ENCODE measurements at regions not wholly inside any gene's neighbourhood (a gene's known extent, or its start where the extent isn't known, plus 50 kb on each side); places are given as distances from the start of the nearest gene placed in this dataset.

GRCh38 chrX:124493984-124494383 lies 147.6 kb downstream of the SH2D1A start:
- peaks cover 18% of the 10 kb centered on the region for H3K36me3 Mint-ChIP-seq (ENCODE audit: low read depth)
- H3K36me3 ChIP-seq (ENCODE audit: insufficient read depth, low read length): no peaks in the 10 kb centered on the region
- H3K9me3 Mint-ChIP-seq: no peaks in the 10 kb centered on the region
- ChIA-PET POLR2A (no interaction called here), CTCF (no interaction called here)
- no peaks in the 10 kb centered on the region for H3K4me1 ChIP-seq (ENCODE audit: insufficient read depth, low read length)
- H3K4me1 Mint-ChIP-seq (ENCODE audit: low read depth): no peaks in the 10 kb centered on the region
- H3K27ac Mint-ChIP-seq: no peak overlapping the region
- no peaks in the 10 kb centered on the region for H3K27me3 ChIP-seq (ENCODE audit: control insufficient read depth in 1 of 2, insufficient read depth in 2 of 2, low read length in 2 of 2)
- H3K27me3 Mint-ChIP-seq: no peaks in the 10 kb centered on the region
- H3K27ac ChIP-seq (ENCODE audit: low read depth in 1 of 2, low read length in 2 of 2): no peak overlapping the region
- H3K9me3 ChIP-seq (ENCODE audit: control insufficient read depth in 1 of 2, insufficient read depth in 1 of 2, low read length in 2 of 2): no peaks in the 10 kb centered on the region
- no peak overlapping the region for H3K4me3 Mint-ChIP-seq
- no peak for ATAC-seq (ENCODE audit: poor library complexity)
- intact Hi-C loops (cut with DNase I, micrococcal nuclease): no loop called here
- TF ChIP-seq, protein P1, sequence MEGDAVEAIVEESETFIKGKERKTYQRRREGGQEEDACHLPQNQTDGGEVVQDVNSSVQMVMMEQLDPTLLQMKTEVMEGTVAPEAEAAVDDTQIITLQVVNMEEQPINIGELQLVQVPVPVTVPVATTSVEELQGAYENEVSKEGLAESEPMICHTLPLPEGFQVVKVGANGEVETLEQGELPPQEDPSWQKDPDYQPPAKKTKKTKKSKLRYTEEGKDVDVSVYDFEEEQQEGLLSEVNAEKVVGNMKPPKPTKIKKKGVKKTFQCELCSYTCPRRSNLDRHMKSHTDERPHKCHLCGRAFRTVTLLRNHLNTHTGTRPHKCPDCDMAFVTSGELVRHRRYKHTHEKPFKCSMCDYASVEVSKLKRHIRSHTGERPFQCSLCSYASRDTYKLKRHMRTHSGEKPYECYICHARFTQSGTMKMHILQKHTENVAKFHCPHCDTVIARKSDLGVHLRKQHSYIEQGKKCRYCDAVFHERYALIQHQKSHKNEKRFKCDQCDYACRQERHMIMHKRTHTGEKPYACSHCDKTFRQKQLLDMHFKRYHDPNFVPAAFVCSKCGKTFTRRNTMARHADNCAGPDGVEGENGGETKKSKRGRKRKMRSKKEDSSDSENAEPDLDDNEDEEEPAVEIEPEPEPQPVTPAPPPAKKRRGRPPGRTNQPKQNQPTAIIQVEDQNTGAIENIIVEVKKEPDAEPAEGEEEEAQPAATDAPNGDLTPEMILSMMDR (IDR thresholded peaks at IDR 0.05): no peak
- DNase-seq: no peak
- no peak overlapping the region for H3K4me3 ChIP-seq (ENCODE audit: low read length)

DNA sequence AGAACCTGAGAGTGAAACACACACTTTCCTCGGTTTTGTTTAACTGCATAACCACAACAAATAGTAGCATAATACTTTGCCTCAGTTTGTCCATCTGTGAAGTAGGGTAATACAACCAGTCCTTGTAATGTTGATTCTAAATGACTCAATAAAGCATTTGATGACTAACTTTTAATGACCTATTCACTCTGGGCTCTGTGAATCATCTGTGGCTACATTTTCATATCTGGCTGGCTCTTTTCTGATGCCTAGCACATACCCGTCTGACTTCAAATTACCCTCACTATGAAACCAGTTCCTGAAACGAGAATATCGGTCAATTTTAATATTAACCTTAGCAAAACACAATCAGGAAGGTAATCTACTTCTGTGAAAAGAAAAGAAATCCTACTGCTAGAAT lies 151.0 kb downstream of the SH2D1A start:
- H3K4me3 Mint-ChIP-seq: no peak overlapping the region
- no peaks in the 10 kb centered on the region for H3K36me3 ChIP-seq (ENCODE audit: insufficient read depth, low read length)
- TF ChIP-seq, protein P1 (IDR thresholded peaks at IDR 0.05): no peak

GRCh38 chrX:124501586-124501985 lies 155.2 kb downstream of the SH2D1A start:
- ChIA-PET CTCF (no interaction called here), POLR2A (no interaction called here)
- Histone ChIP-seq H3K9me3 (ENCODE audit: control insufficient read depth in 1 of 2, insufficient read depth in 1 of 2, low read length in 2 of 2) (no peaks in the 10 kb centered on the region), H3K27me3 (ENCODE audit: control insufficient read depth in 1 of 2, insufficient read depth in 2 of 2, low read length in 2 of 2) (no peaks in the 10 kb centered on the region), H3K4me1 (ENCODE audit: insufficient read depth, low read length) (no peaks in the 10 kb centered on the region), H3K4me3 (ENCODE audit: low read length) (no peak overlapping the region), H3K27ac (ENCODE audit: low read depth in 1 of 2, low read length in 2 of 2) (no peak overlapping the region), H3K36me3 (ENCODE audit: insufficient read depth, low read length) (no peaks in the 10 kb centered on the region)
- H3K27ac Mint-ChIP-seq: no peak overlapping the region
- DNase-seq: no peak
- no peaks in the 10 kb centered on the region for H3K9me3 Mint-ChIP-seq
- intact Hi-C loops (cut with DNase I, micrococcal nuclease): no loop called here
- no peak overlapping the region for H3K4me3 Mint-ChIP-seq
- ATAC-seq (ENCODE audit: poor library complexity): no peak
- TF ChIP-seq, protein P1 (IDR thresholded peaks at IDR 0.05): no peak
- no peaks in the 10 kb centered on the region for H3K27me3 Mint-ChIP-seq
- H3K4me1 Mint-ChIP-seq (ENCODE audit: low read depth): peaks cover 26% of the 10 kb centered on the region
- no peaks in the 10 kb centered on the region for H3K36me3 Mint-ChIP-seq (ENCODE audit: low read depth)

More for the DNA sequence above, 151.0 kb downstream of the SH2D1A start:
- ChIA-PET CTCF (no interaction called here), POLR2A (no interaction called here)
- Mint-ChIP-seq H3K27me3 (no peaks in the 10 kb centered on the region), H3K9me3 (no peaks in the 10 kb centered on the region), H3K4me1 (ENCODE audit: low read depth) (peaks cover 16% of the 10 kb centered on the region), H3K27ac (no peak overlapping the region), H3K36me3 (ENCODE audit: low read depth) (peaks cover 6% of the 10 kb centered on the region)
- no peak overlapping the region for H3K27ac ChIP-seq (ENCODE audit: low read depth in 1 of 2, low read length in 2 of 2)
- H3K9me3 ChIP-seq (ENCODE audit: control insufficient read depth in 1 of 2, insufficient read depth in 1 of 2, low read length in 2 of 2): no peaks in the 10 kb centered on the region
- H3K27me3 ChIP-seq (ENCODE audit: control insufficient read depth in 1 of 2, insufficient read depth in 2 of 2, low read length in 2 of 2): no peaks in the 10 kb centered on the region
- intact Hi-C loops (cut with DNase I, micrococcal nuclease): no loop called here
- ATAC-seq (ENCODE audit: poor library complexity) (no peak), DNase-seq (no peak)
- no peaks in the 10 kb centered on the region for H3K4me1 ChIP-seq (ENCODE audit: insufficient read depth, low read length)
- H3K4me3 ChIP-seq (ENCODE audit: low read length): no peak overlapping the region
